ENCODE measurements at regions not wholly inside any gene's neighbourhood (a gene's known extent, or its start where the extent isn't known, plus 50 kb on each side); places are given as distances from the start of the nearest gene placed in this dataset.

DNA sequence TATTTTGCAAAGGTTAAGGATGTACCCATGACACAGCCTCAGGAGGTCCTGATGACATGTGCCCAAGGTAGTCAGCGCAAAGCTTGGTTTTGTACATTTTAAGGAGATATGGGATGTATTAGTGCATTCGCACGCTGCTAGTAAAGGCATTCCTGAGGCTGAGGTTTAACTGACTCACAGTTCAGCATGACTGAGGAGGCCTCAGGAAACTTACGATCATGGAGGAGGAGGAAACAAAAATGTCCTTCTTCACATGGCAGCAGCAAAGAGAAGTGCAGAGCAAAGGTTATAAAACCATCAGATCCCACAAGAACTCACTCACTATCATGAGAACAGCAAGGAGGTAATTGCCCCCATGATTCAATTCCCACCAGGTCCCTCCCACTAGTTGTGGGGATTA, 1017.4 kb downstream of the EFNB2 start:
- Histone ChIP-seq H4K91ac (ENCODE audit: insufficient read depth, low read depth, low read length) (no peak overlapping the region), H3K36me3 (ENCODE audit: control insufficient read depth, insufficient read depth, low read length) (no peaks in the 10 kb centered on the region), H3K56ac (ENCODE audit: extremely low read depth, insufficient read depth, low read length) (no peak overlapping the region), H2BK5ac (ENCODE audit: low read depth, low read length, poor library complexity, severe bottlenecking) (no peak overlapping the region), H4K8ac (ENCODE audit: low read depth in 2 of 2, low read length in 2 of 2) (no peak overlapping the region), H3K79me1 (ENCODE audit: low read depth in 1 of 2, low read length in 2 of 2) (no peaks in the 10 kb centered on the region), H2AK9ac (replicated peaks; ENCODE audit: low read depth, low read length, poor library complexity) (no peak overlapping the region), H3K4ac (ENCODE audit: low read depth, low read length) (no peak overlapping the region), H3K27me3 (ENCODE audit: control insufficient read depth, insufficient read depth, low read length) (no peaks in the 10 kb centered on the region), H4K20me1 (ENCODE audit: insufficient read depth, low read length) (no peaks in the 10 kb centered on the region), H2AK5ac (ENCODE audit: low read depth, low read length) (no peak overlapping the region), H3K4me2 (ENCODE audit: low read depth, low read length) (no peak overlapping the region), H3K9me3 (ENCODE audit: control insufficient read depth, insufficient read depth, low read length) (no peaks in the 10 kb centered on the region), H2AFZ (replicated peaks; ENCODE audit: low read length, poor library complexity) (no peak overlapping the region), H3K9ac (ENCODE audit: low read depth, low read length) (no peak overlapping the region), H3K27ac (ENCODE audit: insufficient read depth, low read length) (no peak overlapping the region), H4K5ac (ENCODE audit: low read depth, low read length) (no peak overlapping the region), H2BK120ac (ENCODE audit: low read depth, low read length) (no peak overlapping the region), H2BK15ac (ENCODE audit: low read depth, low read length) (no peak overlapping the region), H3K14ac (replicated peaks; ENCODE audit: low read depth, low read length) (no peak overlapping the region), H2BK20ac (ENCODE audit: low read depth, low read length) (no peak overlapping the region), H3K4me1 (ENCODE audit: control insufficient read depth, insufficient read depth, low read length) (no peaks in the 10 kb centered on the region), H3K18ac (ENCODE audit: low read depth, low read length) (no peak overlapping the region), H3K4me3 (ENCODE audit: insufficient read depth, low read depth, low read length) (no peak overlapping the region), H3K9me1 (ENCODE audit: insufficient read depth, low read length) (no peaks in the 10 kb centered on the region), H3K23ac (ENCODE audit: low read depth, low read length) (no peak overlapping the region)
- no TSS peak for BruUV-seq (replicated peaks)
- DNase-seq (peak; percentile 26), ATAC-seq (ENCODE audit: low read depth) (no peak)
- WGBS, 2 experiments (ENCODE audit: extremely low coverage in 2 of 2, insufficient read length in 1 of 2) = 100% methylated on average over 1 of the region's 4 CpGs; no CpG with 5 or more reads in 1 of the 2 experiments
- intact Hi-C loops (cut with micrococcal nuclease) (no loop called here), dilution Hi-C loops (cut with HindIII; ENCODE audit: low sequenced_read_pairs, unreplicated experiment) (no loop called here), in situ Hi-C loops (cut with MboI; ENCODE audit: low sequenced_read_pairs) (no loop called here)
- TF ChIP-seq, protein P1, sequence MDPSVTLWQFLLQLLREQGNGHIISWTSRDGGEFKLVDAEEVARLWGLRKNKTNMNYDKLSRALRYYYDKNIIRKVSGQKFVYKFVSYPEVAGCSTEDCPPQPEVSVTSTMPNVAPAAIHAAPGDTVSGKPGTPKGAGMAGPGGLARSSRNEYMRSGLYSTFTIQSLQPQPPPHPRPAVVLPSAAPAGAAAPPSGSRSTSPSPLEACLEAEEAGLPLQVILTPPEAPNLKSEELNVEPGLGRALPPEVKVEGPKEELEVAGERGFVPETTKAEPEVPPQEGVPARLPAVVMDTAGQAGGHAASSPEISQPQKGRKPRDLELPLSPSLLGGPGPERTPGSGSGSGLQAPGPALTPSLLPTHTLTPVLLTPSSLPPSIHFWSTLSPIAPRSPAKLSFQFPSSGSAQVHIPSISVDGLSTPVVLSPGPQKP (IDR thresholded peaks at IDR 0.05; ENCODE audit: borderline replicate concordance, low read depth, low read length) = no peak
- TF ChIP-seq BHLHE40 (IDR thresholded peaks at IDR 0.05; ENCODE audit: low read depth, low read length) (no peak), SMC3 (IDR thresholded peaks at IDR 0.05; ENCODE audit: low read depth, low read length) (no peak), POLR2A (IDR thresholded peaks at IDR 0.05; ENCODE audit: low read depth, low read length) (no peak), CHD1 (IDR thresholded peaks at IDR 0.05; ENCODE audit: low read depth, low read length) (no peak), FOS (IDR thresholded peaks at IDR 0.05; ENCODE audit: low read depth, low read length) (no peak), RFX5 (IDR thresholded peaks at IDR 0.05; ENCODE audit: low read depth, low read length) (no peak), MXI1 (IDR thresholded peaks at IDR 0.05; ENCODE audit: borderline replicate concordance, low read depth, low read length) (no peak), MAFK (IDR thresholded peaks at IDR 0.05; ENCODE audit: low read depth, low read length) (no peak), CEBPB (IDR thresholded peaks at IDR 0.05; ENCODE audit: low read depth, low read length) (no peak)
- TF ChIP-seq, protein P2, sequence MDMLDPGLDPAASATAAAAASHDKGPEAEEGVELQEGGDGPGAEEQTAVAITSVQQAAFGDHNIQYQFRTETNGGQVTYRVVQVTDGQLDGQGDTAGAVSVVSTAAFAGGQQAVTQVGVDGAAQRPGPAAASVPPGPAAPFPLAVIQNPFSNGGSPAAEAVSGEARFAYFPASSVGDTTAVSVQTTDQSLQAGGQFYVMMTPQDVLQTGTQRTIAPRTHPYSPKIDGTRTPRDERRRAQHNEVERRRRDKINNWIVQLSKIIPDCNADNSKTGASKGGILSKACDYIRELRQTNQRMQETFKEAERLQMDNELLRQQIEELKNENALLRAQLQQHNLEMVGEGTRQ (IDR thresholded peaks at IDR 0.05; ENCODE audit: low read depth, low read length) = no peak
- ChIA-PET POLR2A (ENCODE audit: unreplicated experiment) (no interaction called here), CTCF (no interaction called here)

Data from IMR-90 (cell line).